IPS-18a (cell line): ENCODE measurements at regions not wholly inside any gene's neighbourhood (a gene's known extent, or its start where the extent isn't known, plus 50 kb on each side); places are given as distances from the start of the nearest gene placed in this dataset.
"Not testable (repeated sequence)": the region's sequence is repeated elsewhere in the genome, so short reads cannot be mapped to it uniquely, and the experiment has no call there.

ENCODE experiments used
- H3K27ac ChIP-seq: one replicate; pipeline ENCODE4 v1.5.1; 2013; ENCODE audit warnings: low read length
- H3K27me3 ChIP-seq: one replicate; pipeline ENCODE4 v1.6.1; 2013; ENCODE audit warnings: mild to moderate bottlenecking, low read length; ENCODE audit not compliant: control insufficient read depth, insufficient read depth
- H3K36me3 ChIP-seq: one replicate; pipeline ENCODE4 v1.6.1; 2013; ENCODE audit warnings: low read depth, low read length; ENCODE audit not compliant: control insufficient read depth
- H3K4me1 ChIP-seq: one replicate; pipeline ENCODE4 v1.6.1; 2013; ENCODE audit warnings: low read depth, low read length; ENCODE audit not compliant: control insufficient read depth
- H3K4me3 ChIP-seq: one replicate; pipeline ENCODE4 v1.5.1; 2013; ENCODE audit warnings: low read length
- H3K9ac ChIP-seq: one replicate; pipeline ENCODE4 v1.6.1; 2013; ENCODE audit warnings: mild to moderate bottlenecking, low read length, moderate library complexity
- H3K9me3 ChIP-seq: one replicate; pipeline ENCODE4 v1.6.1; 2013; ENCODE audit warnings: low read depth, low read length; ENCODE audit not compliant: control insufficient read depth

GRCh38 chr10:8401531-8401930 is 347.0 kb downstream of the GATA3 start:
- Histone ChIP-seq H3K36me3 (no peaks in the 10 kb centered on the region), H3K9me3 (no peaks in the 10 kb centered on the region), H3K9ac (no peak overlapping the region), H3K27me3 (no peaks in the 10 kb centered on the region), H3K27ac (no peak overlapping the region), H3K4me1 (peaks cover 17% of the 10 kb centered on the region), H3K4me3 (no peak overlapping the region)

DNA sequence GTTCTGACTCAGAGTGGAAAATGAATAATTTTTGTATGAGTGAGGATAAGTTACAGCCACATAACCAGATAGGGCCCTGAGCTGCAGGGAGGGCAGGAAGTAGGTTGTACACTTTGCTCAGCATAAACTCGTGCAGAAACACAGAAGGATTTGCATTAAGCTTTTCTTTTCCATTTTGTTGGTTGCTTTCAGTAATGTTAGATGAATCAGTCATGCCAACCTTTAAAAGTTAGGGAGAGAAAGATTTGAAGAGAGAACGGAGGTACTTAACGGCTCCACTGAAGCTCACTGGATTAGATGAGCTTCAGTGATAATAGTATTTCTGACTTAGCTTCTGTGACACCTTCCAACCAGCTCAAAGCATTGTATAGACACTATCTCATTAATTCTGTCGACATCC is 348.1 kb downstream of the GATA3 start:
- no peak overlapping the region for H3K9ac ChIP-seq
- H3K27ac ChIP-seq = no peak overlapping the region
- no peaks in the 10 kb centered on the region for H3K36me3 ChIP-seq
- no peaks in the 10 kb centered on the region for H3K27me3 ChIP-seq
- no peaks in the 10 kb centered on the region for H3K9me3 ChIP-seq
- H3K4me1 ChIP-seq = peaks cover 18% of the 10 kb centered on the region
- no peak overlapping the region for H3K4me3 ChIP-seq

DNA sequence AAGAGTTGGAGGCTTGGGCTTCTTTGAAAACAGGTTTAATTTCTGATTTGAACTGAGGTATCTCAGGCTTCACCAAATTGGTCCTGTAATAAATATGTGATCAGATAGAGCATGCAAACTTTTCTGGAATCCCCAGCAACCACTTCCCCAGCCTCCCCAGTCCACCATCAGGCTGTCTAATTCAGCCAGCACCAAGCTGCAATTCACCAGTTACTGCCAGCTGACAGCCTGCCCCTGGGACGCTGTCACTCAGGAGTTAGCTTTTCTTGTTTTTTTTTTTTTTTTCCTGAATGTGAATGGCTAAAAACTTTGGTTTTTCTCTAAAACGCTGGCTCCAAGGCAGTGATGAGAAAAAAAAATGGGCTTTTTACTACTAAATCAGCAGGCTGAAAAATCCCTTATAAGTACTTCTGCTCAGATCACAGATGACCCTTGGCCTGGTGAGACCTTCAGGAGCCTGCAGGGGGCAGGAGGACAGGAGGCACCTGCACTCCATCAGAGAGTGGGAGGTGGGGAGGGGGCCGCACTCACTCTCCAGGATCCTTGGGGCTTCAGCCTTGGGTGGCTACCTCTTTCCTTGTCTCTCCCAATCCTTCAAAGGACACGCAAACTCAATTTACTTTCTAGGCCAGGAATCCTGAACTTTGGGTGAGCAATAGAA is 349.4 kb downstream of the GATA3 start:
- no peak overlapping the region for H3K27ac ChIP-seq
- H3K9me3 ChIP-seq = no peaks in the 10 kb centered on the region
- H3K9ac ChIP-seq = no peak overlapping the region
- no peaks in the 10 kb centered on the region for H3K36me3 ChIP-seq
- H3K4me1 ChIP-seq = peaks cover 22% of the 10 kb centered on the region
- H3K27me3 ChIP-seq = no peaks in the 10 kb centered on the region
- H3K4me3 ChIP-seq = no peak overlapping the region

GRCh38 chr10:8404721-8405120 is 350.2 kb downstream of the GATA3 start:
- no peaks in the 10 kb centered on the region for H3K9me3 ChIP-seq
- no peak overlapping the region for H3K27ac ChIP-seq
- H3K4me1 ChIP-seq = peaks cover 22% of the 10 kb centered on the region
- no peaks in the 10 kb centered on the region for H3K36me3 ChIP-seq
- H3K4me3 ChIP-seq = no peak overlapping the region
- H3K27me3 ChIP-seq = no peaks in the 10 kb centered on the region
- no peak overlapping the region for H3K9ac ChIP-seq

- Histone ChIP-seq H3K27me3 (no peaks in the 10 kb centered on the region), H3K4me3 (no peak overlapping the region), H3K9ac (no peak overlapping the region), H3K4me1 (peaks cover 14% of the 10 kb centered on the region), H3K9me3 (no peaks in the 10 kb centered on the region), H3K27ac (no peak overlapping the region), H3K36me3 (no peaks in the 10 kb centered on the region)
These were observed 351.1 kb downstream of the GATA3 start for GRCh38 chr10:8405596-8405995.

- Histone ChIP-seq H3K27me3 (no peaks in the 10 kb centered on the region), H3K4me3 (no peak overlapping the region), H3K4me1 (peaks cover 13% of the 10 kb centered on the region), H3K9me3 (no peaks in the 10 kb centered on the region), H3K9ac (no peak overlapping the region), H3K36me3 (no peaks in the 10 kb centered on the region), H3K27ac (no peak overlapping the region)
These were observed 353.1 kb downstream of the GATA3 start for GRCh38 chr10:8407501-8408021.

DNA sequence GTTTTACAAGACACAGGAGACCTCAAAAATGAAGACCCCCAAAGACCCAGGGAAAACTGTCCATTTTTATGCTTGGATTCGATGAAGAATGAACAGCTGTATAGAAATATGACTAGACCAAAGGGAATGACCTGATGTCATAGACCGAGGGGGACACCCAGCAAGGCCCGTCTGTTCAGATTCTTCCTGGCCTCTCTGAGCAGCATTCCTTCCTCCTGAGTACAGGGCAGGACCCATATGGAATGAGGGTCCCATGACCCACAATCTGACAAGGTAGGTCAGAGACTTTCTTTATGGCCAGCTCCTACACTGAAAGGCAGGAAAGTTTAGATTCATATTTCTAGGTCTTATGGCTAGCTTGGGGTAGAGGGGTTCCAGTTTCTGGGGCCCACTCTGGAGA is 356.0 kb downstream of the GATA3 start:
- no peak overlapping the region for H3K9ac ChIP-seq

DNA sequence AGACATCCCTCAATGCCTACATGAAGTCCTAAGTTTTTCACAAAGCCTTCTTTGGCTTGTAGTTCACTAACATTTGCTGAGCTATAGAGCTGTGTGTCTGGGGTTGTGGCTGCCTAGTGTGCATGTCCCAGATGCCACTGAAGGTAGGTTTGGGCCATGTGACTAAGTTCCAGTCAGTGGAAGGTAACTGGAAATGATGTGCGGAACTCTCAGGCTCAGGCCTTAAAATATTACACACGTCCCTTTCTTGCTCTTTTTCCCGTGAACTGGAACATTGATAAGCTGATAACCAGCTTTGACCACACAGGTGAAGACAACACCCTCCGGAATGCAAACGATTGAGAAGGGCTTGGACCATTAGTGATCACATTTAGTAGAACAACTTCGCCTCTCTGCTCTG is 358.1 kb downstream of the GATA3 start:
- no peaks in the 10 kb centered on the region for H3K36me3 ChIP-seq
- H3K27me3 ChIP-seq = no peaks in the 10 kb centered on the region
- no peak overlapping the region for H3K27ac ChIP-seq
- H3K9ac ChIP-seq = no peak overlapping the region
- peaks cover 4% of the 10 kb centered on the region for H3K4me1 ChIP-seq
- no peak overlapping the region for H3K4me3 ChIP-seq
- H3K9me3 ChIP-seq = no peaks in the 10 kb centered on the region

More for the DNA sequence above, 356.0 kb downstream of the GATA3 start:
- peaks cover 5% of the 10 kb centered on the region for H3K4me1 ChIP-seq
- no peak overlapping the region for H3K4me3 ChIP-seq
- no peaks in the 10 kb centered on the region for H3K36me3 ChIP-seq
- H3K27me3 ChIP-seq = no peaks in the 10 kb centered on the region
- H3K9me3 ChIP-seq = no peaks in the 10 kb centered on the region
- no peak overlapping the region for H3K27ac ChIP-seq

- H3K9me3 ChIP-seq, H3K36me3 ChIP-seq, H3K9ac ChIP-seq, H3K4me3 ChIP-seq, H3K4me1 ChIP-seq, H3K27me3 ChIP-seq, H3K27ac ChIP-seq: not testable (repeated sequence)
These were observed 360.5 kb downstream of the GATA3 start for GRCh38 chr10:8415029-8415428.

DNA sequence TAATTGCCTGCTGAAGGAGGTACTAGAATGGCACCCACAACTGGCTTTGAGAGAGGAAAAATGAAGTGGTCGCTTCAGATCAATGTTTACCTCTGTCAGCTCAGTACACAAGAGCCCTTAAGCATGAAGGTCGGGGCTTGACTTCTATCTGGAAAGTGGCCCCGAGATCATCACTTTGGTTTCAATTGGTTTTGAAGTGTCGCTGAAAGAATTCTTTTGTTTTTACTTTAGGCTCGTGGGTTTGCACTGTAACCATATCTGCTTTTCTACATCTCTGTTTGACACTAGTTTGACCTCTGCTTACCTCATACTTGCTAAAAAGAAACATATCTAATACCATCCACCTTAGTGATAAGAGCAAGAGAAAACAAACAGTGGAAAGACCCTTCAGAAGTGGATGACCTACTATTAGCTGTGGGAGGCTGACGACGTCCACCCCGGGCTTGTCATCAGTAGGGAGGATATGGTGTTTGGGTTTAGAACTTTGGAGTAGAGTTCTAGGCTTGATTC is 361.8 kb downstream of the GATA3 start:
- H3K36me3 ChIP-seq = no peaks in the 10 kb centered on the region
- H3K9ac ChIP-seq = no peak overlapping the region
- no peaks in the 10 kb centered on the region for H3K9me3 ChIP-seq
- H3K4me3 ChIP-seq = no peak overlapping the region
- H3K27ac ChIP-seq = no peak overlapping the region
- H3K27me3 ChIP-seq = no peaks in the 10 kb centered on the region
- H3K4me1 ChIP-seq = no peaks in the 10 kb centered on the region

- H3K4me3 ChIP-seq = no peak overlapping the region
- H3K9me3 ChIP-seq = no peaks in the 10 kb centered on the region
- H3K4me1 ChIP-seq = no peaks in the 10 kb centered on the region
- H3K27me3 ChIP-seq = no peaks in the 10 kb centered on the region
- no peaks in the 10 kb centered on the region for H3K36me3 ChIP-seq
- H3K9ac ChIP-seq = no peak overlapping the region
- H3K27ac ChIP-seq = no peak overlapping the region
These were observed 362.3 kb downstream of the GATA3 start for GRCh38 chr10:8416760-8417159.

- H3K36me3 ChIP-seq = no peaks in the 10 kb centered on the region
- H3K9ac ChIP-seq = no peak overlapping the region
- H3K4me1 ChIP-seq = no peaks in the 10 kb centered on the region
- no peak overlapping the region for H3K27ac ChIP-seq
- no peaks in the 10 kb centered on the region for H3K27me3 ChIP-seq
- no peaks in the 10 kb centered on the region for H3K9me3 ChIP-seq
- no peak overlapping the region for H3K4me3 ChIP-seq
These were observed 363.1 kb downstream of the GATA3 start for GRCh38 chr10:8417631-8418030.
